KMS-11 (cell line): ENCODE measurements at regions not wholly inside any gene's neighbourhood (a gene's known extent, or its start where the extent isn't known, plus 50 kb on each side); places are given as distances from the start of the nearest gene placed in this dataset.

ENCODE experiments used
- H2AFZ ChIP-seq: fragments of 200-600 bp; sonication (generic); 2 replicates; pipeline ENCODE4 v1.6.1; 2016; ENCODE audit warnings: antibody characterized with exemption, mixed run types, low read depth
- H3K27ac ChIP-seq: fragments of 200-600 bp; sonication (generic); 2 replicates; pipeline ENCODE4 v1.6.1; 2016; ENCODE audit warnings: mild to moderate bottlenecking, mixed run types
- H3K27me3 ChIP-seq: fragments of 200-600 bp; sonication (generic); 2 replicates; pipeline ENCODE4 v1.6.1; 2017; ENCODE audit warnings: mild to moderate bottlenecking, low read depth, mixed run types, moderate library complexity; ENCODE audit not compliant: insufficient read depth
- H3K36me3 ChIP-seq: fragments of 200-600 bp; sonication (generic); 2 replicates; pipeline ENCODE4 v1.6.1; 2017; ENCODE audit warnings: mild to moderate bottlenecking, mixed run types; ENCODE audit not compliant: insufficient read depth
- H3K4me1 ChIP-seq: fragments of 200-600 bp; sonication (generic); 2 replicates; pipeline ENCODE4 v1.6.1; 2016; ENCODE audit warnings: mild to moderate bottlenecking, low read depth, mixed run types; ENCODE audit not compliant: poor library complexity, severe bottlenecking
- H3K4me2 ChIP-seq: fragments of 200-600 bp; sonication (generic); 2 replicates; pipeline ENCODE4 v1.7.0; 2016; ENCODE audit warnings: mild to moderate bottlenecking, mixed run types
- H3K4me3 ChIP-seq: fragments of 200-600 bp; sonication (generic); IDR thresholded peaks from 2 replicates; pipeline ENCODE4 v1.6.1; 2017; ENCODE audit warnings: low read depth, low read length, mixed read lengths; ENCODE audit not compliant: insufficient read depth
- H3K79me2 ChIP-seq: fragments of 200-600 bp; sonication (generic); 2 replicates; pipeline ENCODE4 v1.6.1; 2016; ENCODE audit warnings: low read depth, mixed run types; ENCODE audit not compliant: insufficient read depth
- H3K9ac ChIP-seq: fragments of 200-600 bp; sonication (generic); 2 replicates; pipeline ENCODE4 v1.6.1; 2016; ENCODE audit warnings: mild to moderate bottlenecking, mixed run types
- H4K20me1 ChIP-seq: fragments of 200-600 bp; sonication (generic); 2 replicates; pipeline ENCODE4 v1.6.1; 2016; ENCODE audit warnings: mild to moderate bottlenecking, mixed run types; ENCODE audit not compliant: insufficient read depth
- CTCF ChIP-seq: fragments of 200-600 bp; sonication (generic); conservative IDR thresholded peaks from 2 replicates; pipeline ENCODE4 v1.6.1; 2017; ENCODE audit warnings: low read depth, mild to moderate bottlenecking, antibody characterized with exemption, low read length, moderate library complexity, mixed read lengths

- peak overlapping the region; percentile 81 for H3K4me2 ChIP-seq
- peak overlapping the region; percentile 7; the same call in 1 of the 2 replicates for H2AFZ ChIP-seq
- H4K20me1 ChIP-seq, result no peaks in the 10 kb centered on the region
- no peaks in the 10 kb centered on the region for H3K36me3 ChIP-seq
- no peak overlapping the region for H3K4me3 ChIP-seq
- H3K27ac ChIP-seq, result peak overlapping the region; percentile 67
- H3K4me1 ChIP-seq, result peaks cover 97% of the 10 kb centered on the region
- H3K27me3 ChIP-seq, result no peaks in the 10 kb centered on the region
- peak overlapping the region; percentile 9; the same call in 1 of the 2 replicates for H3K9ac ChIP-seq
- no peak for TF ChIP-seq CTCF
- no peaks in the 10 kb centered on the region for H3K79me2 ChIP-seq
Measured at GRCh38 chr3:144548346-144548745, 576.7 kb downstream of the DIPK2A start.

- Histone ChIP-seq H3K4me3 (no peak overlapping the region), H3K36me3 (no peaks in the 10 kb centered on the region), H3K4me1 (peaks cover 89% of the 10 kb centered on the region), H2AFZ (peak overlapping the region; percentile 23; the same call in 1 of the 2 replicates), H3K27me3 (no peaks in the 10 kb centered on the region), H3K9ac (peak overlapping the region; percentile 3; the same call in 1 of the 2 replicates), H3K27ac (peak overlapping the region; percentile 67), H3K4me2 (peak overlapping the region; percentile 81), H4K20me1 (no peaks in the 10 kb centered on the region), H3K79me2 (no peaks in the 10 kb centered on the region)
- no peak for TF ChIP-seq CTCF
Measured at GRCh38 chr3:144549166-144549565, 577.5 kb downstream of the DIPK2A start.

DNA sequence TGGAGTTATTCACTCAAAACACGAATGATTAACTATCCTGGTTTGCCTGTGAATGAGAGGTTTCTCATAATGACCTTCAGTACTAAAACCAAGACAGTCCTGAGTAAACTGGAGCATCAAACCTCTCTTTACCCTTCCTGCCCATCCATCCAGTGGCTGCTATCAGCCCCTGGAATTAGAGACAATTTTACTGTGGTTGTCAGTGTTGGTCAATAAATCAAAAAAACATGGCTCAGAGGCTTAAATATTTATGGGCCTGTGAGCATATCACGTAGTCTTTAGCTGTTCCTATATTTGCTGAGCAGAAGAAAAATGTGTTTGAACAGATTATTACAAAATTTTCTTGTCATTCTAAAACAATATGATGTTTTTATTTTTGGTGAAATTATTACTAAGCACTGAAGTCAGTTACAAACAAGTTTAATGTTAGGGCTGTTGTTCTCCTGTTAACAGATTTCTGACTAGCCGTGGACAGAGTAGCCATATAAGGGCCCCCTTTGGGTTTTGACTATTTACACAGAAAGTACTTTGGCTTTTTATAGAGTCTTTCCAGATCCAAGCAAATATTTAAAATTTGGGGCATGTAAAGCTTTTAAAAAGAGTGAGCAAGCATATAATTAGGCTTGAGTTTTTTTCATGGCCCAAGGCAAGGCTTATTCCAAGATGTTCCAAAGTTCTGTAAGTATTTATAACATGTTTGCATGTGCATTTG is 580.9 kb downstream of the DIPK2A start:
- H4K20me1 ChIP-seq, result no peaks in the 10 kb centered on the region
- H3K4me2 ChIP-seq, result no peak overlapping the region
- H3K36me3 ChIP-seq, result no peaks in the 10 kb centered on the region
- H3K4me1 ChIP-seq, result peaks cover 85% of the 10 kb centered on the region
- no peak overlapping the region for H2AFZ ChIP-seq
- no peak overlapping the region for H3K4me3 ChIP-seq
- TF ChIP-seq CTCF, result no peak
- H3K9ac ChIP-seq, result no peak overlapping the region
- H3K79me2 ChIP-seq, result no peaks in the 10 kb centered on the region
- H3K27me3 ChIP-seq, result no peaks in the 10 kb centered on the region
- H3K27ac ChIP-seq, result no peak overlapping the region

DNA sequence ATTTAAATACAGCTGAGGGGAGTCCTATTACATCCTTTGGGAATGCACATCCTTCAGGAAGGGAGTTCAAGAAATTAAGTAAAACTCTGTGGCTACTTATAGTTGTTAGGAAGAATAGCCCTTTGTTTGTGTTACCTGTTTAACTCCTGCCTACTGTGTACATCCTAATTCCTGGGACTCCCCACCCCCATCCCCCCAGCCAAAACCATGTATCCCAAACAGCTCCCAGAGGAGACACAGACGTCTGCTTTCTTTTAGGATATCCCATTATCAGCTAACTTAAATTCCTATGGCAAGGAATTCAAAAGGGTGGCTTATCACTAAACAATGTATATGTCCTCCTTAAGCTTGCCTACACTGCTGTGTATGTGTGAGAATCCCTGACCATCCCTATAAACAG is 581.7 kb downstream of the DIPK2A start:
- peaks cover 85% of the 10 kb centered on the region for H3K4me1 ChIP-seq
- no peaks in the 10 kb centered on the region for H4K20me1 ChIP-seq
- no peak overlapping the region for H2AFZ ChIP-seq

More for the DNA sequence above, 581.7 kb downstream of the DIPK2A start:
- Histone ChIP-seq H3K9ac (no peak overlapping the region), H3K27me3 (no peaks in the 10 kb centered on the region), H3K36me3 (no peaks in the 10 kb centered on the region), H3K79me2 (no peaks in the 10 kb centered on the region), H3K27ac (no peak overlapping the region), H3K4me3 (no peak overlapping the region), H3K4me2 (no peak overlapping the region)
- no peak for TF ChIP-seq CTCF
